ENCODE measurements at regions not wholly inside any gene's neighbourhood (a gene's known extent, or its start where the extent isn't known, plus 50 kb on each side); places are given as distances from the start of the nearest gene placed in this dataset.

DNA sequence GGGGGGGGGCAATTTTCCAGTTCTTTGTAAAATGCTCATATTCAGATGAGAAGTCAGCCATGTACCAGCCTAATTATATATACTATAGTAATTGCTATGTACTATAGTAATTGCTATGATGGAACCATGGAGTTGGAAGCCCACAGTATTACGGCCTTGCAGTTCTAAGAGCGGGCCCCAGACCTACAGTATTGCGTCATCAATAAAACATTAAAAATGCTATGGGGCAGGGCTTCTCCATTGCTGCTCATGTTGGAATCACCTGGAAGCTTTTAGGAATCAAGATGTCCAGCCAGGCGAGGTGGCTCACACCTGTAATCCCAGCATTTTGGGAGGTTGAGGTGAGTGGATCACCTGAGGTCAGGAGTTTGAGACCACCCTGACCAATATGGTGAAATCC, 443.7 kb upstream of the GRM7 start:
- no peak for TF ChIP-seq CTCF (conservative IDR thresholded peaks at IDR 0.05; ENCODE audit: low read length)
- no peak for TF ChIP-seq EZH2phosphoT487 (IDR thresholded peaks at IDR 0.05; ENCODE audit: borderline replicate concordance)

Data from Loucy (cell line).